ENCODE measurements at regions not wholly inside any gene's neighbourhood (a gene's known extent, or its start where the extent isn't known, plus 50 kb on each side); places are given as distances from the start of the nearest gene placed in this dataset.
A peak's percentile ranks its signal among the peaks of the same experiment; 100 is the strongest.

DNA sequence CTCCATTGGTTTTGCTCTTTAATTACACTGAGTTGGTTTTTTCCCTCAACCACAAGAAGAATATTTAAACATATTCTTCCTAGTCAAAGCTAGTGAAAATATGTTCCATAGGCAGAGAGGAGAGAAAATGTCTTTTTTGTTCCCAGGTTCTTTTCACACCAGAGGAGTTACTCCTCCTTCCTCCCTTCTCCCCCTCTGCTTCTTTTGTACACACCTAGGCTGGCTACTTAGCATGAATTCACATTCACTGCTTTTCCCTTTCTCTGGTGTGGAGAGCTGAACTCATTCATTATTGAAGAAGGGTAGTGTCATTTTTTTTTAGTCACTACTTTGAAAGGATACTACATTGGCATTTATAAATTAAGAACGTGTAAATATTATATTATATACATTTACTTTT, 56.6 kb upstream of the UGP2 start:
- Histone ChIP-seq H3K4me1 (ENCODE audit: control insufficient read depth in 3 of 3, insufficient read depth in 3 of 3, low read length in 3 of 3) (peaks cover 2 to 11% (median 3%) of the 10 kb centered on the region in 3 donors), H3K36me3 (ENCODE audit: control insufficient read depth in 3 of 3, insufficient read depth in 3 of 3, low read length in 3 of 3) (no peaks in the 10 kb centered on the region), H3K9me3 (ENCODE audit: control insufficient read depth in 3 of 3, low read length in 3 of 3) (no peaks in the 10 kb centered on the region), H3K27me3 (ENCODE audit: control insufficient read depth in 3 of 3, insufficient read depth in 3 of 3, low read length in 3 of 3) (no peaks in the 10 kb centered on the region), H3K4me3 (ENCODE audit: low read length in 3 of 3) (no peak overlapping the region), H3K27ac (ENCODE audit: low read depth, low read length) (no peak overlapping the region), H3K9ac (ENCODE audit: low read depth in 1 of 3, low read length in 3 of 3) (no peak overlapping the region)

DNA sequence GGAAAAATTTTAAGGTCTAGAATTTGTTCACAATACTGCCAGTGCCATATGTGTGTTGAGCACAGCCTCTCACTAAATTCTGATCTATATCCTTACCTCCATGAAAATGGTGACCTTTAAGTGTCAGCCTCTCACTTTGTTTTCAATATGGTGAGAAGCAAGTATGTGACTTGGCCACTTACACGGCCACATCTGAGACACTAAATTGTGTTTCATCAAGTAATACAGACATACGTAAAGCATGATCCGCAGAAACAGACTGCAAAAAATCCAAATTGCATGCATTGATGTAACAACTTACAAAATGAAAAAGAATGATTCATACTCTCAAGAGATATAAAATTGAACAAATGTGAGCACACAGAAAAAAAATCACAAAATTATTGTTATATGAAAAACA, 55.2 kb upstream of the UGP2 start:
- Histone ChIP-seq H3K27me3 (ENCODE audit: control insufficient read depth in 3 of 3, insufficient read depth in 3 of 3, low read length in 3 of 3) (no peaks in the 10 kb centered on the region), H3K9me3 (ENCODE audit: control insufficient read depth in 3 of 3, low read length in 3 of 3) (no peaks in the 10 kb centered on the region), H3K9ac (ENCODE audit: low read depth in 1 of 3, low read length in 3 of 3) (no peak overlapping the region), H3K4me1 (ENCODE audit: control insufficient read depth in 3 of 3, insufficient read depth in 3 of 3, low read length in 3 of 3) (peaks cover under 1 to 13% (median 5%) of the 10 kb centered on the region in 3 donors), H3K27ac (ENCODE audit: low read depth, low read length) (no peak overlapping the region), H3K36me3 (ENCODE audit: control insufficient read depth in 3 of 3, insufficient read depth in 3 of 3, low read length in 3 of 3) (no peaks in the 10 kb centered on the region), H3K4me3 (ENCODE audit: low read length in 3 of 3) (no peak overlapping the region)

DNA sequence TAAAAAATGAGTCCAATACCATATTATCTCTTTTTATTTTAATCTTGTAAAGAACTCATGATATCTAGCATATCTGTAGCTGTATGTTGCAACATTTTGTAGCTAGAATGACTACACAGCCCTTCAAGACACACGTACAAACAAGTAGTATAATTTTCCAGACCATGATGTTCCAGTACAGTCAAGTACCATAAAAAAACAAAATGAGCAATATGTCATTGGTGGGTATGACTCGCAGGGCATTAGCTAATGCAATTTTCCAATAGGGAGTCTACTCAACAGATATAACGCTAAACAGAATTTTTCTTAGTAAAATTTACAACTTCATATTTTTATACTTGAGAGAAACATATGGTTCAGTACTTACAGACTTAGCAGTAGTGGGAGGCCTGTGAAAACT, 53.6 kb upstream of the UGP2 start:
- H3K4me1 ChIP-seq (ENCODE audit: control insufficient read depth in 3 of 3, insufficient read depth in 3 of 3, low read length in 3 of 3), result peaks cover 2 to 14% (median 6%) of the 10 kb centered on the region in 3 donors
- H3K27ac ChIP-seq (ENCODE audit: low read depth, low read length), result no peak overlapping the region
- no peaks in the 10 kb centered on the region for H3K27me3 ChIP-seq (ENCODE audit: control insufficient read depth in 3 of 3, insufficient read depth in 3 of 3, low read length in 3 of 3)
- H3K36me3 ChIP-seq (ENCODE audit: control insufficient read depth in 3 of 3, insufficient read depth in 3 of 3, low read length in 3 of 3), result no peaks in the 10 kb centered on the region
- H3K9ac ChIP-seq (ENCODE audit: low read depth in 1 of 3, low read length in 3 of 3), result no peak overlapping the region
- H3K9me3 ChIP-seq (ENCODE audit: control insufficient read depth in 3 of 3, low read length in 3 of 3), result no peaks in the 10 kb centered on the region
- H3K4me3 ChIP-seq (ENCODE audit: low read length in 3 of 3), result no peak overlapping the region

DNA sequence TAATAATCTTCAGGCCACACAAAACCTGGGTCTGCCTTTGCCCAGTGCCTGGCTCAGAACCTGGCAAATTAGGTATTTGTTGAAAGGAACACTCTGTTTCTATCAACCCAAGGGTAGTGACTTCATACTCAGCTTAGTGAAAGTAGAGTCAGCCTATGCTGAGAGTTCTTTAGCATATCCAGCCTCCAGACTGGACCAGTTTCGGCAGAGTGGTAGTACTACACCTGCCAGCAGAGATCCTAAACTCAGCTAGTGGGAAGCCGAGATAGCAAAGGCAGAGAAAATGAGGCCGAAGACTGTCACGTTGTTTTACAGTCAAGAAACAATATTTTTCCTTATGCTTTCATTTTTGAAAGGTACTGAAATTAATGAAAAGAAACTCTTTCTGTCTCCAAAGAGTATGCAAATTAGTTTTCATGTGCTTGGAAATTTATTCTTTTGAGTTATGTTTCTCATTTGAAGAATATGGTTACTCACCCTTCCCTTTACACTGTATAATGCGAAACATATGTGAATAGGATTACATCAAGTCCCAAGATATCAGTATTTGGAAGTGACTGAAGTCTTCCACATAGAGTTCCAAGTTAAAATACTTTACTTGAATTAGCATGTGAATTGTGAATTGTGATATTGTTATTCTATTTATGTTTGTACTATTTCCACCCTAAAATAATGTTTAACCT, 52.2 kb upstream of the UGP2 start:
- Histone ChIP-seq H3K9me3 (ENCODE audit: control insufficient read depth in 3 of 3, low read length in 3 of 3) (no peaks in the 10 kb centered on the region), H3K9ac (ENCODE audit: low read depth in 1 of 3, low read length in 3 of 3) (no peak overlapping the region), H3K27me3 (ENCODE audit: control insufficient read depth in 3 of 3, insufficient read depth in 3 of 3, low read length in 3 of 3) (no peaks in the 10 kb centered on the region), H3K4me1 (ENCODE audit: control insufficient read depth in 3 of 3, insufficient read depth in 3 of 3, low read length in 3 of 3) (peaks cover 2 to 14% (median 6%) of the 10 kb centered on the region in 3 donors), H3K27ac (ENCODE audit: low read depth, low read length) (no peak overlapping the region), H3K36me3 (ENCODE audit: control insufficient read depth in 3 of 3, insufficient read depth in 3 of 3, low read length in 3 of 3) (no peaks in the 10 kb centered on the region), H3K4me3 (ENCODE audit: low read length in 3 of 3) (no peak overlapping the region)

DNA sequence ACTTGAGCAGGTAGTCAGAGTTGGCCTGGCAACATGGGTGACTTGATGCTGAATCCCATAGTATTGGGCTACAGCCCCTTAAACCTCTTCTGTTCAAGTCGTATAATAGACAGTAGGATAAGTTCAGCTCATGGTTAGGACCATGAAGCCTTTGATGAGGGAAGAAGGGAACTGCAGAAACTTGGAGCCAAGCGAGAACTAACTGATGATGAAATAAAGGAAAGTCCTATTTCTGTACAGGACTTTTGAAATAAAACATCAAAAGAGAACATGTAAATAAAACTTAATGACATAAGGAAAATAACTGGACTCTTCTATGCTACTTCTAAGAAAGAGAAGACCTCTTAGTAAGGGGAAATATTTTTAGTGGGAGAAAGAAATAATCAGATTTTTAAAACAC, 51.2 kb upstream of the UGP2 start:
- Histone ChIP-seq H3K36me3 (ENCODE audit: control insufficient read depth in 3 of 3, insufficient read depth in 3 of 3, low read length in 3 of 3) (no peaks in the 10 kb centered on the region), H3K9ac (ENCODE audit: low read depth in 1 of 3, low read length in 3 of 3) (no peak overlapping the region), H3K9me3 (ENCODE audit: control insufficient read depth in 3 of 3, low read length in 3 of 3) (no peaks in the 10 kb centered on the region), H3K4me3 (ENCODE audit: low read length in 3 of 3) (no peak overlapping the region), H3K4me1 (ENCODE audit: control insufficient read depth in 3 of 3, insufficient read depth in 3 of 3, low read length in 3 of 3) (peaks cover 2 to 14% (median 6%) of the 10 kb centered on the region in 3 donors), H3K27ac (ENCODE audit: low read depth, low read length) (no peak overlapping the region), H3K27me3 (ENCODE audit: control insufficient read depth in 3 of 3, insufficient read depth in 3 of 3, low read length in 3 of 3) (no peaks in the 10 kb centered on the region)

DNA sequence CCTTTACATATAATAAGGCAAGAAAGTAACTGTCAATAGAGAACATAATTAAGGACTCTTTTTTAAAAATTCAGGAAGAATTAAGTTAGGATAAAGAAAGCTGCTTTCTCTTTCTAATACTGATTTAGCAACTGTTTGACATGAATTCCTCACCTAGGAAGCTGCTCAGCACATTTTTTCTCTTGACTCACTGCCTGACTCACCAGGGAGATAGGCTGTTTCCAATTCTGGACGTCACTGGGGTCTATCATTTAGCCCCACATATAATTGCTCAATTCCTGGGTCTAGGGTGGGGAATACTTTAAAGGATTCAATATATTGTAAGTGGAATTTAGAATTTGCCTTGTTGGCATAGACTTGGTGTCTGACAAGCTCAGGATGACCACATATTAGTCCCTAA, 50.8 kb upstream of the UGP2 start:
- Histone ChIP-seq H3K27ac (ENCODE audit: low read depth, low read length) (peak overlapping the region; percentile 20), H3K4me3 (ENCODE audit: low read length in 3 of 3) (no peak overlapping the region), H3K4me1 (ENCODE audit: control insufficient read depth in 3 of 3, insufficient read depth in 3 of 3, low read length in 3 of 3) (peaks cover 2 to 14% (median 6%) of the 10 kb centered on the region in 3 donors), H3K27me3 (ENCODE audit: control insufficient read depth in 3 of 3, insufficient read depth in 3 of 3, low read length in 3 of 3) (no peaks in the 10 kb centered on the region), H3K36me3 (ENCODE audit: control insufficient read depth in 3 of 3, insufficient read depth in 3 of 3, low read length in 3 of 3) (no peaks in the 10 kb centered on the region), H3K9ac (ENCODE audit: low read depth in 1 of 3, low read length in 3 of 3) (no peak overlapping the region), H3K9me3 (ENCODE audit: control insufficient read depth in 3 of 3, low read length in 3 of 3) (no peaks in the 10 kb centered on the region)

DNA sequence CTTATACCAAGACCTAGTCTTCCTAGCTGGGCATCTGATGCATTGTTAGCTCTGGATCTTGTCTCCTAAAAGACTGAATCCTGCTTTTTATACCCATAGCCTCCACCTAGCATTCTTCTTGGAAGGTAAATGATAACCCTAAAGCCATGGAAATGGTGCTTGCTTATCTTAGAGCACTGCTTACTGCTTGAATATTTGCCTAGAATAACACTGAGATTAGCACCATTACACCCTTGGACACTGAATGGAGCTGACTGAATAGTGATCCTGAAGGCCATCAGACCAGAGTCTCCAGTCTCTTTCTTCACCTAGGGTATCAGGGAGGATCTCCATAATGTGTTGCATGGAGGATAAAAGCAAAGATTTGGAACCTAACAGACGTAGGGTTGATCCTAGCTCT, 50.3 kb upstream of the UGP2 start:
- Histone ChIP-seq H3K27me3 (ENCODE audit: control insufficient read depth in 3 of 3, insufficient read depth in 3 of 3, low read length in 3 of 3) (no peaks in the 10 kb centered on the region), H3K4me1 (ENCODE audit: control insufficient read depth in 3 of 3, insufficient read depth in 3 of 3, low read length in 3 of 3) (peaks cover 2 to 14% (median 7%) of the 10 kb centered on the region in 3 donors), H3K9me3 (ENCODE audit: control insufficient read depth in 3 of 3, low read length in 3 of 3) (no peaks in the 10 kb centered on the region), H3K9ac (ENCODE audit: low read depth in 1 of 3, low read length in 3 of 3) (no peak overlapping the region), H3K27ac (ENCODE audit: low read depth, low read length) (peak overlapping the region; percentile 20), H3K4me3 (ENCODE audit: low read length in 3 of 3) (no peak overlapping the region), H3K36me3 (ENCODE audit: control insufficient read depth in 3 of 3, insufficient read depth in 3 of 3, low read length in 3 of 3) (no peaks in the 10 kb centered on the region)

All from skeletal muscle tissue (tissue), 3 donors.